Adipocyte (in vitro differentiated cells): ENCODE measurements at regions not wholly inside any gene's neighbourhood (a gene's known extent, or its start where the extent isn't known, plus 50 kb on each side); places are given as distances from the start of the nearest gene placed in this dataset.

Source experiments
- DNase-seq: peaks from one replicate; pipeline ENCODE4 v3.0.0-alpha.2; 2015; ENCODE audit warnings: low read depth
- H3K27me3 ChIP-seq: replicated peaks from 2 replicates; pipeline ENCODE4 v1.7.0; 2013; ENCODE audit warnings: mild to moderate bottlenecking, low read length, moderate library complexity; ENCODE audit not compliant: control insufficient read depth, insufficient read depth
- H3K36me3 ChIP-seq: 2 replicates; pipeline ENCODE4 v1.7.0; 2013; ENCODE audit warnings: low read length, mild to moderate bottlenecking, moderate library complexity; ENCODE audit not compliant: control insufficient read depth, insufficient read depth, severe bottlenecking
- H3K4me1 ChIP-seq: 2 replicates; pipeline ENCODE4 v1.7.0; 2013; ENCODE audit warnings: mild to moderate bottlenecking, low read length, moderate library complexity; ENCODE audit not compliant: control insufficient read depth, insufficient read depth
- H3K4me3 ChIP-seq: 2 replicates; pipeline ENCODE4 v1.7.0; 2013; ENCODE audit warnings: mild to moderate bottlenecking, low read length, moderate library complexity
- H3K9ac ChIP-seq: 2 replicates; pipeline ENCODE4 v1.7.0; 2013; ENCODE audit warnings: mild to moderate bottlenecking, low read length, moderate library complexity
- H3K9me3 ChIP-seq: 2 replicates; pipeline ENCODE4 v1.7.0; 2013; ENCODE audit warnings: mild to moderate bottlenecking, low read length, moderate library complexity; ENCODE audit not compliant: control insufficient read depth

- peak; percentile 73 for DNase-seq
- Histone ChIP-seq H3K4me3 (no peak overlapping the region), H3K36me3 (peaks cover 27% of the 10 kb centered on the region), H3K9ac (peak overlapping the region; percentile 37), H3K4me1 (peaks cover 21% of the 10 kb centered on the region), H3K9me3 (no peaks in the 10 kb centered on the region), H3K27me3 (no peaks in the 10 kb centered on the region)
These were observed 133.4 kb downstream of the RFLNA start for GRCh38 chr12:124428136-124428791.

- H3K4me3 ChIP-seq = no peak overlapping the region
- H3K9ac ChIP-seq = no peak overlapping the region
- no peaks in the 10 kb centered on the region for H3K9me3 ChIP-seq
- H3K36me3 ChIP-seq = peaks cover 24% of the 10 kb centered on the region
- no peaks in the 10 kb centered on the region for H3K27me3 ChIP-seq
- no peak for DNase-seq
- peaks cover 33% of the 10 kb centered on the region for H3K4me1 ChIP-seq
These were observed 132.0 kb downstream of the RFLNA start for GRCh38 chr12:124426594-124427555.

- H3K9me3 ChIP-seq = no peaks in the 10 kb centered on the region
- peaks cover 24% of the 10 kb centered on the region for H3K36me3 ChIP-seq
- H3K9ac ChIP-seq = no peak overlapping the region
- H3K4me1 ChIP-seq = peaks cover 34% of the 10 kb centered on the region
- no peak for DNase-seq
- H3K27me3 ChIP-seq = no peaks in the 10 kb centered on the region
- H3K4me3 ChIP-seq = no peak overlapping the region
These were observed 130.8 kb downstream of the RFLNA start for GRCh38 chr12:124425667-124426066.

GRCh38 chr12:124424516-124424905, 129.6 kb downstream of the RFLNA start:
- Histone ChIP-seq H3K9ac (no peak overlapping the region), H3K36me3 (peaks cover 28% of the 10 kb centered on the region), H3K4me3 (no peak overlapping the region), H3K9me3 (no peaks in the 10 kb centered on the region), H3K27me3 (no peaks in the 10 kb centered on the region), H3K4me1 (peaks cover 34% of the 10 kb centered on the region)
- no peak for DNase-seq

- Histone ChIP-seq H3K4me3 (peak overlapping the region; percentile 54), H3K27me3 (no peaks in the 10 kb centered on the region), H3K4me1 (peaks cover 30% of the 10 kb centered on the region), H3K9me3 (no peaks in the 10 kb centered on the region), H3K9ac (peak overlapping the region; percentile 81), H3K36me3 (peaks cover 34% of the 10 kb centered on the region)
- peak; percentile 3 for DNase-seq
These were observed 129.0 kb downstream of the RFLNA start for GRCh38 chr12:124423761-124424515.

- peak; percentile 96 for DNase-seq
- Histone ChIP-seq H3K9ac (peak overlapping the region; percentile 81), H3K36me3 (peaks cover 38% of the 10 kb centered on the region), H3K9me3 (no peaks in the 10 kb centered on the region), H3K4me3 (peak overlapping the region; percentile 71), H3K27me3 (no peaks in the 10 kb centered on the region), H3K4me1 (peaks cover 19% of the 10 kb centered on the region)
These were observed 128.0 kb downstream of the RFLNA start for GRCh38 chr12:124422570-124423523.

GRCh38 chr12:124422142-124422569, 127.3 kb downstream of the RFLNA start:
- Histone ChIP-seq H3K36me3 (peaks cover 38% of the 10 kb centered on the region), H3K9ac (peak overlapping the region; percentile 72), H3K9me3 (no peaks in the 10 kb centered on the region), H3K4me3 (peak overlapping the region; percentile 71), H3K27me3 (no peaks in the 10 kb centered on the region), H3K4me1 (peaks cover 19% of the 10 kb centered on the region)
- no peak for DNase-seq

- H3K27me3 ChIP-seq = no peaks in the 10 kb centered on the region
- DNase-seq = no peak
- peaks cover 32% of the 10 kb centered on the region for H3K36me3 ChIP-seq
- H3K9ac ChIP-seq = peak overlapping the region; percentile 29
- no peaks in the 10 kb centered on the region for H3K9me3 ChIP-seq
- H3K4me1 ChIP-seq = peaks cover 19% of the 10 kb centered on the region
- no peak overlapping the region for H3K4me3 ChIP-seq
These were observed 126.2 kb downstream of the RFLNA start for GRCh38 chr12:124420996-124421674.

GRCh38 chr12:124420041-124420995, 125.4 kb downstream of the RFLNA start:
- Histone ChIP-seq H3K9me3 (no peaks in the 10 kb centered on the region), H3K27me3 (no peaks in the 10 kb centered on the region), H3K4me1 (peaks cover 19% of the 10 kb centered on the region), H3K4me3 (no peak overlapping the region), H3K36me3 (peaks cover 27% of the 10 kb centered on the region), H3K9ac (no peak overlapping the region)
- DNase-seq = no peak
